ENCODE measurements at regions not wholly inside any gene's neighbourhood (a gene's known extent, or its start where the extent isn't known, plus 50 kb on each side); places are given as distances from the start of the nearest gene placed in this dataset.

DNA sequence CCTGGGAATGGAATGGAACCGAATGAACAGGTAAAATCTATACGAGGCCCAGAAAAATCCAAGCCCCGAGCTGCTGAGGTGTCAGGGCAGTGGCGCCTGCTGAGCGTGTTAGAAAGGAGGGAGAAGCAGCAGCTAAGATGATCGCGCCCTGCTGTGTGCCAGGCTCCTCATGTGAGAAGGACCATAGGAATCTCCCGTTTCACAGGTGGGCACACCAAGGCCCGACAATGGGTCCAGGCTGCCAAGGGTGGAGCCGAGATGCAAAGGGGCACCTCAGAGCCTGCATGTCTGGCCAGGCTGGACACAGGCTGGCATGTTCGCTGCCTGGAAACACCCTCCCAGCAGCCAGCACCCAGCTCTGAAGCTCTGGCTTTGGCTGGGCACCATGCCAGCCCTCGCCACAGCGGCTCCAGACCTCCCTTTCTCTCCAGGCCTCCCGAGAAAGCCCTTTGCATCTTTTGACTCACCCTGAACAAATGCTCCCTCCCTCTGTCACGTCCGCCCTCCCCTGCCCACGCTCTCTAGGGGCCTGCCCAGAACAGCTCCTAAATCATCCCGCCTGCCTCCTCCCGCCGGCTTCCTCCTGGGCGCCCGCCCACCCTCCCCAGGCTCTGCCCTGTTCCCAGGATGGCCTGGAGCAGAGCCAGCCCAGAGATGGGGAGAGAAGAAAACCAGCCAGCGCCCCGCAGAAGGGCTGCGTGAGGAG, 217.8 kb upstream of the GSE1 start:
- no peak overlapping the region for H3K4me2 ChIP-seq (replicated peaks; ENCODE audit: extremely low read depth, low read length, poor library complexity, severe bottlenecking)
- intact Hi-C loops (cut with micrococcal nuclease): no loop called here

DNA sequence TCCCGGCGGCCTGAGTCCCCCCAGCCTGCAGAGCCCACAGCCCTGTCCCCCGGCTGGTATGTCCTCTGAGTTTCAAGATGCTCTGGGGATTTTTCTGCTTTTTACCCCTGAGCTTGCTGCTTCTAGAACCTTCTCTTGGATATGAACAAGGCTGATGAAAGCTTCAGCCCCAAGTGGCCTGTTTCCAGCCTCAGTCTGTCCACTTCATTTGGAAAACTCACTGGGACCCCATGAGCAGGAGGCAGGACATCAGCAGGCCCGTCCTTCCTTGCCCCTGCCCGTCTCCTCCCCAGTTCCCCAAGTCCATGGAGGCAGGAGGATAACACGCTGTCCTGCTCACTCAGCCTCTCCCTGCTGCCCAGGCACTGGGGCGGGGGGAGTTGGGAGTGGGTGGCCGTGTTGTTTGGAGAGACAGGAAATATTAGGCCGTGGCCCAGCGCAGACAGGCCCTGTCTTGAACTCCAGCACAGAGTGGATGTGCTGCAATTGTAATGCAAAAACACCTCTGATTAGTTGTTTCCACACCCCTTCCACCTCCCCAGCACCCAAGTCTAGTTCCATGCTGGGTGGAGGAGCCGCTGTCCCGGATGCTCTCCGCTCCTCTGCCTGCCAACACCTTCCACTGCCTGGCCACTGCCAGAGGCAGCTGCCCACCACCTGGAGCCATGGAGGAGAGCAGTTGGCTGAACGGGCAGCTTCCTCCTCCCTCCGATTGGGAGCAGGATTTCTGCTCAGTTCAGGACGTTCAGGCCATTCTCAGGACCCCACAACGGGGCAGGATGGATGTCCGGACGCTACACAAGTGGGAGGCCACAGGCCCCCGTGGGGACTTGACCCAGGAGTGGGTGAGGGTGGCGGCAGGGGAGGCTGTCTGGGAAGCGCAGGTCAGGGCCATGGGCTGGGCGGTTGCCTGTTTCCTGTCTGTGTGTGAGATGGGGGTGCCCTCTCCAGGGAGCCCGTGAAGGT, 216.9 kb upstream of the GSE1 start:
- Histone ChIP-seq H3K4me1 (ENCODE audit: control insufficient read depth in 1 of 2, insufficient read depth in 2 of 2, low read length in 2 of 2) (no peaks in the 10 kb centered on the region), H3K27me3 (ENCODE audit: control insufficient read depth in 2 of 2, insufficient read depth in 2 of 2, low read length in 2 of 2) (peaks cover 0 to 12% of the 10 kb centered on the region in 2 donors), H3K4me2 (replicated peaks; ENCODE audit: extremely low read depth, low read length, poor library complexity, severe bottlenecking) (no peak overlapping the region), H3K79me2 (ENCODE audit: insufficient read depth, low read length) (no peaks in the 10 kb centered on the region), H3K9ac (ENCODE audit: insufficient read depth, low read length, poor library complexity, severe bottlenecking) (no peak overlapping the region), H3K36me3 (replicated peaks in 1 of 2; ENCODE audit: control insufficient read depth in 1 of 2, insufficient read depth in 2 of 2, low read length in 2 of 2) (no peaks in the 10 kb centered on the region), H3K4me3 (replicated peaks in 1 of 3; ENCODE audit: low read depth in 2 of 3, low read length in 3 of 3) (no peak overlapping the region), H2AFZ (ENCODE audit: insufficient read depth, low read depth, low read length, poor library complexity, severe bottlenecking) (no peak overlapping the region), H3K9me3 (replicated peaks in 1 of 2; ENCODE audit: control insufficient read depth in 1 of 2, insufficient read depth in 1 of 2, low read length in 2 of 2) (peaks cover 0 to 4% of the 10 kb centered on the region in 2 donors), H3K27ac (ENCODE audit: low read depth in 1 of 2, low read length in 2 of 2) (no peak overlapping the region), H4K20me1 (ENCODE audit: insufficient read depth, low read length) (no peaks in the 10 kb centered on the region)
- Mint-ChIP-seq H3K4me3 (peak overlapping the region in 1 of 2 donors; percentile 18), H3K27ac (no peak overlapping the region), H3K4me1 (no peaks in the 10 kb centered on the region), H3K9me3 (peaks cover 0 to under 1% (median 0%) of the 10 kb centered on the region in 7 donors), H3K27me3 (ENCODE audit: low read depth in 3 of 3) (peaks cover 17 to 31% (median 20%) of the 10 kb centered on the region in 3 donors), H3K36me3 (no peaks in the 10 kb centered on the region)
- 46% methylated on average over 15 of the region's 24 CpGs for WGBS (ENCODE audit: insufficient coverage)
- intact Hi-C loops (cut with micrococcal nuclease): no loop called here
- TF ChIP-seq, protein P1, sequence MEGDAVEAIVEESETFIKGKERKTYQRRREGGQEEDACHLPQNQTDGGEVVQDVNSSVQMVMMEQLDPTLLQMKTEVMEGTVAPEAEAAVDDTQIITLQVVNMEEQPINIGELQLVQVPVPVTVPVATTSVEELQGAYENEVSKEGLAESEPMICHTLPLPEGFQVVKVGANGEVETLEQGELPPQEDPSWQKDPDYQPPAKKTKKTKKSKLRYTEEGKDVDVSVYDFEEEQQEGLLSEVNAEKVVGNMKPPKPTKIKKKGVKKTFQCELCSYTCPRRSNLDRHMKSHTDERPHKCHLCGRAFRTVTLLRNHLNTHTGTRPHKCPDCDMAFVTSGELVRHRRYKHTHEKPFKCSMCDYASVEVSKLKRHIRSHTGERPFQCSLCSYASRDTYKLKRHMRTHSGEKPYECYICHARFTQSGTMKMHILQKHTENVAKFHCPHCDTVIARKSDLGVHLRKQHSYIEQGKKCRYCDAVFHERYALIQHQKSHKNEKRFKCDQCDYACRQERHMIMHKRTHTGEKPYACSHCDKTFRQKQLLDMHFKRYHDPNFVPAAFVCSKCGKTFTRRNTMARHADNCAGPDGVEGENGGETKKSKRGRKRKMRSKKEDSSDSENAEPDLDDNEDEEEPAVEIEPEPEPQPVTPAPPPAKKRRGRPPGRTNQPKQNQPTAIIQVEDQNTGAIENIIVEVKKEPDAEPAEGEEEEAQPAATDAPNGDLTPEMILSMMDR (IDR thresholded peaks at IDR 0.05): no peak
- no peak for DNase-seq

More for the DNA sequence above, 217.8 kb upstream of the GSE1 start:
- Histone ChIP-seq H3K9me3 (replicated peaks in 1 of 2; ENCODE audit: control insufficient read depth in 1 of 2, insufficient read depth in 1 of 2, low read length in 2 of 2) (no peaks in the 10 kb centered on the region), H3K27ac (ENCODE audit: low read depth in 1 of 2, low read length in 2 of 2) (no peak overlapping the region), H3K27me3 (ENCODE audit: control insufficient read depth in 2 of 2, insufficient read depth in 2 of 2, low read length in 2 of 2) (peaks cover 0 to 12% of the 10 kb centered on the region in 2 donors), H3K36me3 (replicated peaks in 1 of 2; ENCODE audit: control insufficient read depth in 1 of 2, insufficient read depth in 2 of 2, low read length in 2 of 2) (no peaks in the 10 kb centered on the region), H3K4me3 (replicated peaks in 1 of 3; ENCODE audit: low read depth in 2 of 3, low read length in 3 of 3) (no peak overlapping the region), H4K20me1 (ENCODE audit: insufficient read depth, low read length) (no peaks in the 10 kb centered on the region), H3K4me1 (ENCODE audit: control insufficient read depth in 1 of 2, insufficient read depth in 2 of 2, low read length in 2 of 2) (no peaks in the 10 kb centered on the region), H3K9ac (ENCODE audit: insufficient read depth, low read length, poor library complexity, severe bottlenecking) (no peak overlapping the region), H2AFZ (ENCODE audit: insufficient read depth, low read depth, low read length, poor library complexity, severe bottlenecking) (no peak overlapping the region), H3K79me2 (ENCODE audit: insufficient read depth, low read length) (no peaks in the 10 kb centered on the region)
- H3K4me3 Mint-ChIP-seq: peak overlapping the region in 1 of 2 donors; percentile 65
- peaks cover 17 to 31% (median 20%) of the 10 kb centered on the region in 3 donors for H3K27me3 Mint-ChIP-seq (ENCODE audit: low read depth in 3 of 3)
- H3K9me3 Mint-ChIP-seq: peaks cover 0 to 2% (median 0%) of the 10 kb centered on the region in 7 donors
- TF ChIP-seq, protein P1 (IDR thresholded peaks at IDR 0.05): no peak
- no peaks in the 10 kb centered on the region for H3K4me1 Mint-ChIP-seq
- no peak overlapping the region for H3K27ac Mint-ChIP-seq
- DNase-seq: no peak
- WGBS (ENCODE audit: insufficient coverage): 43% methylated on average over 15 of the region's 25 CpGs
- no peaks in the 10 kb centered on the region for H3K36me3 Mint-ChIP-seq

All from CD14-positive monocyte (primary cell).